ENCODE measurements at regions not wholly inside any gene's neighbourhood (a gene's known extent, or its start where the extent isn't known, plus 50 kb on each side); places are given as distances from the start of the nearest gene placed in this dataset.

- ChIA-PET CTCF (no interaction called here), POLR2A (no interaction called here)
- Histone ChIP-seq H3K9me3 (no peaks in the 10 kb centered on the region), H3F3A (replicated peaks; ENCODE audit: insufficient read depth) (no peaks in the 10 kb centered on the region), H3K36me3 (replicated peaks in 1 of 2; ENCODE audit: control insufficient read depth in 1 of 2, insufficient read depth in 2 of 2, low read length in 1 of 2) (no peaks in the 10 kb centered on the region), H2AFZ (ENCODE audit: low read depth) (no peak overlapping the region), H3K27ac (ENCODE audit: low read depth in 2 of 2, low read length in 1 of 2) (no peak overlapping the region), H3K4me1 (ENCODE audit: control insufficient read depth in 1 of 2, insufficient read depth in 2 of 2, low read depth in 1 of 2, low read length in 1 of 2) (no peaks in the 10 kb centered on the region), H3K4me3 (ENCODE audit: low read depth in 2 of 2, low read length in 1 of 2) (peak overlapping the region in 1 of 2 experiments; percentile 0; a peak in 1 of 4 replicates), H3K9me2 (no peaks in the 10 kb centered on the region), H4K20me1 (ENCODE audit: insufficient read depth) (no peaks in the 10 kb centered on the region), H3K9ac (no peak overlapping the region), H3K79me2 (ENCODE audit: insufficient read depth) (no peaks in the 10 kb centered on the region), H3K4me2 (peak overlapping the region; percentile 41; the same call in 1 of the 2 replicates), H3K27me3 (ENCODE audit: insufficient read depth) (no peaks in the 10 kb centered on the region)
- WGBS (ENCODE audit: low lambda C conversion rate), result 2% methylated on average over 6 of the region's 6 CpGs
- TF ChIP-seq TCF12 (IDR thresholded peaks at IDR 0.05) (no peak), GATA2 (CRISPR knock-in tag; IDR thresholded peaks at IDR 0.05) (no peak), YY1 (IDR thresholded peaks at IDR 0.05; ENCODE audit: low read depth) (no peak), JUND (IDR thresholded peaks at IDR 0.05) (no peak), SMC3 (IDR thresholded peaks at IDR 0.05; ENCODE audit: low read depth, low read length) (no peak), USF1 (IDR thresholded peaks at IDR 0.05; ENCODE audit: borderline replicate concordance, low read depth) (no peak), CHD2 (IDR thresholded peaks at IDR 0.05; ENCODE audit: low read length, partially characterized antibody) (no peak), CTCF (IDR thresholded peaks at IDR 0.05) (no peak), EP300 (IDR thresholded peaks at IDR 0.05; ENCODE audit: borderline replicate concordance in 1 of 2, low read depth in 1 of 2, low read length in 1 of 2) (no peak), RCOR1 (IDR thresholded peaks at IDR 0.05; ENCODE audit: low read length) (no peak), FOSL2 (IDR thresholded peaks at IDR 0.05; ENCODE audit: borderline replicate concordance, low read depth) (no peak), NRF1 (IDR thresholded peaks at IDR 0.05; ENCODE audit: low read depth, low read length) (no peak), PBX3 (IDR thresholded peaks at IDR 0.05) (no peak), TEAD4 (IDR thresholded peaks at IDR 0.05; ENCODE audit: borderline replicate concordance, insufficient read depth) (no peak)
- DNase-seq, result no peak
These were observed 863.2 kb downstream of the LRFN5 start for GRCh38 chr14:42469637-42470426.

- 10% methylated on average over 1 of the region's 1 CpG for WGBS (ENCODE audit: low lambda C conversion rate)
These were observed 854.0 kb downstream of the LRFN5 start for GRCh38 chr14:42460673-42461072.

More at GRCh38 chr14:42460673-42461072, 854.0 kb downstream of the LRFN5 start:
- H3K27ac ChIP-seq (ENCODE audit: low read depth in 2 of 2, low read length in 1 of 2), result no peak overlapping the region
- no peaks in the 10 kb centered on the region for H3K79me2 ChIP-seq (ENCODE audit: insufficient read depth)
- H3K36me3 ChIP-seq (replicated peaks in 1 of 2; ENCODE audit: control insufficient read depth in 1 of 2, insufficient read depth in 2 of 2, low read length in 1 of 2), result no peaks in the 10 kb centered on the region
- H3K4me2 ChIP-seq, result no peak overlapping the region
- H3F3A ChIP-seq (replicated peaks; ENCODE audit: insufficient read depth), result no peaks in the 10 kb centered on the region
- ChIA-PET POLR2A (no interaction called here), CTCF (no interaction called here)
- H3K9me2 ChIP-seq, result no peaks in the 10 kb centered on the region
- no peaks in the 10 kb centered on the region for H3K9me3 ChIP-seq
- H2AFZ ChIP-seq (ENCODE audit: low read depth), result no peak overlapping the region
- H3K4me3 ChIP-seq (ENCODE audit: low read depth in 2 of 2, low read length in 1 of 2), result no peak overlapping the region
- DNase-seq, result no peak
- no peaks in the 10 kb centered on the region for H3K4me1 ChIP-seq (ENCODE audit: control insufficient read depth in 1 of 2, insufficient read depth in 2 of 2, low read depth in 1 of 2, low read length in 1 of 2)
- no peak overlapping the region for H3K9ac ChIP-seq
- no peaks in the 10 kb centered on the region for H4K20me1 ChIP-seq (ENCODE audit: insufficient read depth)
- no peak for TF ChIP-seq USF1 (IDR thresholded peaks at IDR 0.05; ENCODE audit: borderline replicate concordance, low read depth)
- TF ChIP-seq MEF2A (IDR thresholded peaks at IDR 0.05; ENCODE audit: borderline replicate concordance, low read depth), result no peak
- TF ChIP-seq USF2 (IDR thresholded peaks at IDR 0.05; ENCODE audit: borderline replicate concordance, low read depth, low read length), result no peak
- no peak for TF ChIP-seq NRF1 (IDR thresholded peaks at IDR 0.05; ENCODE audit: low read depth, low read length)
- TF ChIP-seq TEAD4 (IDR thresholded peaks at IDR 0.05; ENCODE audit: borderline replicate concordance, insufficient read depth), result no peak
- TF ChIP-seq FOSL2 (IDR thresholded peaks at IDR 0.05; ENCODE audit: borderline replicate concordance, low read depth), result no peak
- no peak for TF ChIP-seq POLR2AphosphoS5 (IDR thresholded peaks at IDR 0.05; ENCODE audit: low read depth, low read length)
- TF ChIP-seq ZBTB33 (IDR thresholded peaks at IDR 0.05; ENCODE audit: borderline replicate concordance, low read depth), result no peak
- H3K27me3 ChIP-seq (ENCODE audit: insufficient read depth), result no peaks in the 10 kb centered on the region

Data from SK-N-SH (cell line).